ENCODE measurements at regions not wholly inside any gene's neighbourhood (a gene's known extent, or its start where the extent isn't known, plus 50 kb on each side); places are given as distances from the start of the nearest gene placed in this dataset.

GRCh38 chr4:122293374-122294365, 85.1 kb upstream of the ADAD1 start:
- in situ Hi-C loops (cut with HindIII; ENCODE audit: low sequenced_read_pairs): no loop called here
- DNase-seq (ENCODE audit: low spot score): peak; percentile 71

GRCh38 chr4:122297694-122298093, 81.1 kb upstream of the ADAD1 start:
- in situ Hi-C loops (cut with HindIII; ENCODE audit: low sequenced_read_pairs): no loop called here
- no peak for DNase-seq (ENCODE audit: low spot score)

- DNase-seq (ENCODE audit: low spot score): no peak
- in situ Hi-C loops (cut with HindIII; ENCODE audit: low sequenced_read_pairs): no loop called here
Observed at GRCh38 chr4:122300776-122301175, 78.0 kb upstream of the ADAD1 start.

DNA sequence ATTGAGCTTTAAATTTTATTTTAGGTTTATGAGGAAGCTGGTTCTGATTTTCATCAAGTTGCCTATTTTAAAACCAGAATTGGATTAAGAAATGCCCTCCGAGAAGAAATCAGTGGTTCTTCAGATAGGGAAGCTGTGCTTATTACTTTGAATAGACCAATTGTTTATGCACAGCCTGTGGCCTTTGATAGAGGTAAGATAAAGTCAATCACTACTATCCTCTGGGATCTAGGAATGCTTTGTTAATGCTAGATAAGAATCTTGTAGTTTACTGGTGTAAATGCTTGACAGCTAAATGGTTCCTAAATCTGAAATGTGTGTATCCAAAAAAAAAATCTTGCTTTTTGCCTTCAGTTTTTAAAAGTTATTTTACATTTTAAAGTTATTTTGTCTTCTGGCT, 73.0 kb upstream of the ADAD1 start:
- in situ Hi-C loops (cut with HindIII; ENCODE audit: low sequenced_read_pairs): no loop called here
- no peak for DNase-seq (ENCODE audit: low spot score)

GRCh38 chr4:122309988-122310626, 68.7 kb upstream of the ADAD1 start:
- in situ Hi-C loops (cut with HindIII; ENCODE audit: low sequenced_read_pairs): no loop called here
- no peak for DNase-seq (ENCODE audit: low spot score)

- in situ Hi-C loops (cut with HindIII; ENCODE audit: low sequenced_read_pairs): no loop called here
- DNase-seq (ENCODE audit: low spot score): no peak
Observed at GRCh38 chr4:122313006-122313646, 65.7 kb upstream of the ADAD1 start.

- DNase-seq (ENCODE audit: low spot score): no peak
- in situ Hi-C loops (cut with HindIII; ENCODE audit: low sequenced_read_pairs): no loop called here
Observed at GRCh38 chr4:122326908-122327307, 51.9 kb upstream of the ADAD1 start.

- in situ Hi-C loops (cut with HindIII; ENCODE audit: low sequenced_read_pairs): no loop called here
- DNase-seq (ENCODE audit: low spot score): no peak
Observed at GRCh38 chr4:122328893-122329292, 49.9 kb upstream of the ADAD1 start.
